PC-3 (cell line): ENCODE measurements at regions not wholly inside any gene's neighbourhood (a gene's known extent, or its start where the extent isn't known, plus 50 kb on each side); places are given as distances from the start of the nearest gene placed in this dataset.

Experiments
- ATAC-seq: fragments of 200-7000 bp; cut with Tn5 transposase; 2 replicates; pipeline ENCODE4 v1.9.1; 2020; ENCODE audit warnings: mild to moderate bottlenecking, moderate library complexity
- BruUV-seq: library from RNA; stranded (reverse); fragments of 400-500 nt; replicated peaks from 2 replicates; lab custom pipeline; 2021; lab: Mats Ljungman, UMichigan
- CTCF ChIA-PET: fragments of 300-600 bp; sonication (Branson Sonifier 250); formaldehyde crosslinking; loops from one replicate; lab custom pipeline; 2022; ENCODE audit warnings: antibody characterized with exemption; lab: Charles Lee
- POLR2A ChIA-PET: fragments of 300-600 bp; sonication (Branson Sonifier 250); formaldehyde crosslinking; loops from one replicate; lab custom pipeline; 2022; ENCODE audit warnings: antibody characterized with exemption; ENCODE audit not compliant: unreplicated experiment; lab: Charles Lee
- DNase-seq: peaks from one replicate; pipeline ENCODE4 v3.0.0-alpha.2; 2015
- H2AFZ ChIP-seq: fragments of 300-600 bp; sonication (generic); 2 replicates; pipeline ENCODE4 v1.6.0; 2016; ENCODE audit warnings: antibody characterized with exemption, low read length
- H3F3A ChIP-seq: fragments of 300-600 bp; sonication (generic); one replicate; pipeline ENCODE4 v1.6.0; 2017; ENCODE audit warnings: antibody characterized with exemption, low read length, control low read depth, mild to moderate bottlenecking; ENCODE audit not compliant: unreplicated experiment
- H3K27ac ChIP-seq: fragments of 300-600 bp; sonication (generic); 2 replicates; pipeline ENCODE4 v1.5.1; 2016; ENCODE audit warnings: mild to moderate bottlenecking, low read length
- H3K27me3 ChIP-seq: fragments of 300-600 bp; sonication (generic); 2 replicates; pipeline ENCODE4 v1.6.1; 2016; ENCODE audit warnings: low read length, mixed read lengths
- H3K36me3 ChIP-seq: fragments of 300-600 bp; sonication (generic); 2 replicates; pipeline ENCODE4 v1.6.1; 2016; ENCODE audit warnings: low read depth, mixed run types, low read length, mixed read lengths
- H3K4me1 ChIP-seq: fragments of 300-600 bp; sonication (generic); 2 replicates; pipeline ENCODE4 v1.5.1; 2016; ENCODE audit warnings: low read length; ENCODE audit not compliant: insufficient read depth
- H3K4me2 ChIP-seq: fragments of 300-600 bp; sonication (generic); 2 replicates; pipeline ENCODE4 v1.6.0; 2016; ENCODE audit warnings: low read length
- H3K4me3 ChIP-seq: fragments of 300-600 bp; sonication (generic); 2 replicates; pipeline ENCODE4 v1.5.1; 2016; ENCODE audit warnings: mild to moderate bottlenecking, low read length, mixed read lengths
- H3K79me2 ChIP-seq: fragments of 300-600 bp; sonication (generic); 2 replicates; pipeline ENCODE4 v1.6.1; 2017; ENCODE audit warnings: low read length, mixed read lengths
- H3K9ac ChIP-seq: fragments of 300-600 bp; sonication (generic); 2 replicates; pipeline ENCODE4 v1.6.0; 2016; ENCODE audit warnings: mild to moderate bottlenecking, low read length
- H3K9me2 ChIP-seq: fragments of 300-600 bp; sonication (generic); replicated peaks from 2 replicates; pipeline ENCODE4 v1.6.1; 2016; ENCODE audit warnings: mixed run types, low read length, mixed read lengths
- H3K9me3 ChIP-seq: fragments of 300-600 bp; sonication (generic); 2 replicates; pipeline ENCODE4 v1.6.1; 2016; ENCODE audit warnings: low read length, mixed read lengths
- H4K20me1 ChIP-seq: fragments of 300-600 bp; sonication (generic); 2 replicates; pipeline ENCODE4 v1.6.1; 2016; ENCODE audit warnings: low read length, mixed read lengths
- EZH2 ChIP-seq: fragments of 300-600 bp; sonication (generic); IDR thresholded peaks from one replicate; pipeline ENCODE4 v1.6.1; 2017; ENCODE audit warnings: antibody characterized with exemption, mild to moderate bottlenecking, low read length; ENCODE audit not compliant: unreplicated experiment
- EZH2phosphoT487 ChIP-seq: fragments of 300-600 bp; sonication (generic); IDR thresholded peaks from 2 replicates; pipeline ENCODE4 v1.6.1; 2018; ENCODE audit warnings: mild to moderate bottlenecking, antibody characterized with exemption, low read length, borderline replicate concordance
- intact Hi-C: fragments of 100-400 bp; cut with micrococcal nuclease; formaldehyde crosslinking; loops from 2 replicates; pipeline ENCODE4 v1.9.0; 2023
- TF ChIP-seq, protein P1 (sequence below): fragments of 300-600 bp; sonication (generic); conservative IDR thresholded peaks from 2 replicates; pipeline ENCODE4 v1.5.1; 2017; ENCODE audit warnings: antibody characterized with exemption, low read depth, mild to moderate bottlenecking, low read length

DNA sequence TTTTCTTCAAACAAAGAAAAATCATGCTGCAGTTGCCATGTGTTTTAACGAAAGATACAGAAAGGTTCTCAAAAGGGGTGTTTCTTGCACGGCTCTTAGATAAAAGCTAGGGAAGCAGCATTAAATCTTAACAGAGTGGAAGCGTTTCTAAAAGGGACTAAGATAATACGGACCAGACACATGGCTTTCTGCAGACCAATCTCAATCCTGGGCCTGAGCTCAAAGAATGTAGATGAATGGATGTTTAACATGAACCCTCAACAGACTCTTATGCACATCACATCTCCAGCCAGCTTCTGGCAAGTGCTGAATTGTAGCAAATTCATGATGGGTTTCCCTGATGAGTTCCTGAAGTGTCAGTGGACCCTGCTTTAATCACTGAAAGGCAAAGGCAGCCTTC is 80.2 kb upstream of the COX10 start:
- Histone ChIP-seq H3K9ac (no peak overlapping the region), H3F3A (no peaks in the 10 kb centered on the region), H3K27ac (no peak overlapping the region), H3K4me2 (no peak overlapping the region), H3K79me2 (no peaks in the 10 kb centered on the region), H4K20me1 (no peaks in the 10 kb centered on the region), H2AFZ (no peak overlapping the region), H3K36me3 (no peaks in the 10 kb centered on the region), H3K9me2 (no peaks in the 10 kb centered on the region), H3K4me3 (no peak overlapping the region), H3K27me3 (peaks cover 18% of the 10 kb centered on the region), H3K9me3 (no peaks in the 10 kb centered on the region), H3K4me1 (no peaks in the 10 kb centered on the region)
- TF ChIP-seq EZH2phosphoT487 (no peak), EZH2 (no peak)
- TF ChIP-seq, protein P1, sequence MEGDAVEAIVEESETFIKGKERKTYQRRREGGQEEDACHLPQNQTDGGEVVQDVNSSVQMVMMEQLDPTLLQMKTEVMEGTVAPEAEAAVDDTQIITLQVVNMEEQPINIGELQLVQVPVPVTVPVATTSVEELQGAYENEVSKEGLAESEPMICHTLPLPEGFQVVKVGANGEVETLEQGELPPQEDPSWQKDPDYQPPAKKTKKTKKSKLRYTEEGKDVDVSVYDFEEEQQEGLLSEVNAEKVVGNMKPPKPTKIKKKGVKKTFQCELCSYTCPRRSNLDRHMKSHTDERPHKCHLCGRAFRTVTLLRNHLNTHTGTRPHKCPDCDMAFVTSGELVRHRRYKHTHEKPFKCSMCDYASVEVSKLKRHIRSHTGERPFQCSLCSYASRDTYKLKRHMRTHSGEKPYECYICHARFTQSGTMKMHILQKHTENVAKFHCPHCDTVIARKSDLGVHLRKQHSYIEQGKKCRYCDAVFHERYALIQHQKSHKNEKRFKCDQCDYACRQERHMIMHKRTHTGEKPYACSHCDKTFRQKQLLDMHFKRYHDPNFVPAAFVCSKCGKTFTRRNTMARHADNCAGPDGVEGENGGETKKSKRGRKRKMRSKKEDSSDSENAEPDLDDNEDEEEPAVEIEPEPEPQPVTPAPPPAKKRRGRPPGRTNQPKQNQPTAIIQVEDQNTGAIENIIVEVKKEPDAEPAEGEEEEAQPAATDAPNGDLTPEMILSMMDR = no peak
- ChIA-PET CTCF (no interaction called here), POLR2A (no interaction called here)
- BruUV-seq = no TSS peak
- DNase-seq = no peak
- intact Hi-C loops = no loop called here
- ATAC-seq = no peak

DNA sequence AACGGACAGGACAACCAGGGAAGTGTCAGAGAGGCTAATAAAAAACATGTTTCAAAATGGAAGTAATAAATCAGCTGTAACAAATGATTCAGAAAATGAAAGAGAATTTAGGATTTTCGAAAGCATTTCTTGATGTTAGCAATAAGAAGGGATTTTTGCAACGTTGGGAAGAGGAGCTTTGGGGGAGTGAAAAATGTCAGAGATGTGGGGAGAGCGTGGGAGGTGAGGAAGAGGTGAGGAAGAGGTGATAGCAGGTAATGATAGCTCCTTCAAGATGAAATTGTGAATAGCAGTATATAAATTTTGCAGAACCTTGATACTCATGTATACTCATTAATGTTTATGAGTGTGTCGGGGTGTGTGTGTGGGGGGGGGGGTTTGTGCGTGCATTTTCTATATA is 76.2 kb upstream of the COX10 start:
- TF ChIP-seq, protein P1 = no peak
- no peak for TF ChIP-seq EZH2
- TF ChIP-seq EZH2phosphoT487 = no peak
- H3K4me2 ChIP-seq = no peak overlapping the region
- no peaks in the 10 kb centered on the region for H3K36me3 ChIP-seq
- H3K79me2 ChIP-seq = no peaks in the 10 kb centered on the region
- H3K4me3 ChIP-seq = no peak overlapping the region
- no peak for ATAC-seq
- no peaks in the 10 kb centered on the region for H3K9me3 ChIP-seq
- H3K27ac ChIP-seq = no peak overlapping the region
- H4K20me1 ChIP-seq = no peaks in the 10 kb centered on the region
- peaks cover 19% of the 10 kb centered on the region; the same call in 1 of the 2 replicates for H3K27me3 ChIP-seq
- no peak overlapping the region for H2AFZ ChIP-seq
- H3F3A ChIP-seq = no peaks in the 10 kb centered on the region
- CTCF ChIA-PET = no interaction called here
- POLR2A ChIA-PET = no interaction called here
- no peak for DNase-seq
- H3K4me1 ChIP-seq = no peaks in the 10 kb centered on the region
- BruUV-seq = no TSS peak
- no peaks in the 10 kb centered on the region for H3K9me2 ChIP-seq
- intact Hi-C loops = no loop called here
- H3K9ac ChIP-seq = no peak overlapping the region

DNA sequence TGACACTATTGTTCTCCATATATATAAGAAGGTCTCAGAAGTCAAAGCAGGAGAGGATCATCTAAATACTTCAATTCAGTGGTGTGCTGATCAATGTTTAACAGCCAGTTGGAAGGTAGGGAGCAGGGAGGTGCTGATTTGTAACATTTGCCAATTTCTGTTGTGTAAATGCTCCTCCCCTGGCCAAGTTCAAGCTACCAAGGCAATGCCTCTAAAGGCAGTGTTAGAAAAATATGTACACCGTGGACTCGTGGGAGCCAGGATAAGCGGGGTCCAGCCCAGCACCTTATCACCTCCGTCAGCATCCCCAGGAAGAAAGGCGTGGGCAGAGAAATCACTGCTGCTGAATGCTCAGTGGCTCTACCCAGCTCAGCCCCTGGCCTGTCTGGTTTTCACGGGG is 75.3 kb upstream of the COX10 start:
- intact Hi-C loops = no loop called here
- no TSS peak for BruUV-seq

More for the DNA sequence above, 75.3 kb upstream of the COX10 start:
- Histone ChIP-seq H3K4me3 (no peak overlapping the region), H3K27me3 (peaks cover 19% of the 10 kb centered on the region; the same call in 1 of the 2 replicates), H2AFZ (no peak overlapping the region), H3K79me2 (no peaks in the 10 kb centered on the region), H3K9me2 (no peaks in the 10 kb centered on the region), H3K36me3 (no peaks in the 10 kb centered on the region), H4K20me1 (no peaks in the 10 kb centered on the region), H3K27ac (no peak overlapping the region), H3K9me3 (no peaks in the 10 kb centered on the region), H3K4me2 (no peak overlapping the region), H3K9ac (no peak overlapping the region), H3K4me1 (no peaks in the 10 kb centered on the region), H3F3A (no peaks in the 10 kb centered on the region)
- TF ChIP-seq EZH2 = no peak
- no peak for TF ChIP-seq EZH2phosphoT487
- TF ChIP-seq, protein P1 = no peak
- no peak for ATAC-seq
- ChIA-PET CTCF (no interaction called here), POLR2A (no interaction called here)
- no peak for DNase-seq
